H9 (cell line): ENCODE measurements at regions not wholly inside any gene's neighbourhood (a gene's known extent, or its start where the extent isn't known, plus 50 kb on each side); places are given as distances from the start of the nearest gene placed in this dataset.

Source experiments
- DNase-seq: peaks from one replicate; pipeline ENCODE4 v3.0.0-alpha.2; 2017
- H2AFZ ChIP-seq: one replicate; pipeline ENCODE4 v1.6.1; 2013; ENCODE audit warnings: mild to moderate bottlenecking, low read length, control low read depth, moderate library complexity
- H2AK5ac ChIP-seq: 2 replicates; pipeline ENCODE4 v1.6.1; 2013; ENCODE audit warnings: low read length, control low read depth, mixed read lengths; ENCODE audit not compliant: insufficient read length
- H2BK120ac ChIP-seq: one replicate; pipeline ENCODE4 v1.6.1; 2013; ENCODE audit warnings: low read depth, mild to moderate bottlenecking, low read length, control low read depth, inconsistent platforms; ENCODE audit not compliant: poor library complexity, severe bottlenecking
- H2BK12ac ChIP-seq: 2 replicates; pipeline ENCODE4 v1.6.1; 2013; ENCODE audit warnings: low read length, control low read depth, mixed read lengths, low read depth; ENCODE audit not compliant: insufficient read length
- H2BK15ac ChIP-seq: 2 replicates; pipeline ENCODE4 v1.6.1; 2013; ENCODE audit warnings: low read depth, low read length, control low read depth
- H2BK20ac ChIP-seq: one replicate; pipeline ENCODE4 v1.6.1; 2013; ENCODE audit warnings: low read depth, mild to moderate bottlenecking, low read length, control low read depth, inconsistent platforms; ENCODE audit not compliant: poor library complexity, severe bottlenecking
- H2BK5ac ChIP-seq: 2 replicates; pipeline ENCODE4 v1.6.1; 2013; ENCODE audit warnings: low read length, control low read depth, mixed read lengths; ENCODE audit not compliant: insufficient read length
- H3K14ac ChIP-seq: 2 replicates; pipeline ENCODE4 v1.6.1; 2013; ENCODE audit warnings: low read length, control low read depth; ENCODE audit not compliant: insufficient read depth
- H3K18ac ChIP-seq: 2 replicates; pipeline ENCODE4 v1.6.1; 2013; ENCODE audit warnings: low read depth, mild to moderate bottlenecking, mixed read lengths, low read length, control low read depth; ENCODE audit not compliant: insufficient read length
- H3K23ac ChIP-seq: 2 replicates; pipeline ENCODE4 v1.6.1; 2013; ENCODE audit warnings: low read length, control low read depth, mixed read lengths, low read depth; ENCODE audit not compliant: insufficient read length
- H3K23me2 ChIP-seq: 2 replicates; pipeline ENCODE4 v1.6.1; 2013; ENCODE audit warnings: low read depth, mild to moderate bottlenecking, mixed read lengths, low read length, control low read depth; ENCODE audit not compliant: insufficient read length, poor library complexity, severe bottlenecking
- H3K27ac ChIP-seq: 2 replicates; pipeline ENCODE4 v1.5.1; 2013; ENCODE audit warnings: low read length, control low read depth, mixed read lengths, low read depth; ENCODE audit not compliant: insufficient read length
- H3K27me3 ChIP-seq: 2 replicates; pipeline ENCODE4 v1.6.1; 2013; ENCODE audit warnings: low read length, control low read depth, inconsistent platforms; ENCODE audit not compliant: insufficient read depth
- H3K4ac ChIP-seq: 2 replicates; pipeline ENCODE4 v1.6.1; 2013; ENCODE audit warnings: low read depth, mild to moderate bottlenecking, control low read depth, inconsistent platforms, low read length, moderate library complexity
- H3K4me1 ChIP-seq: 2 replicates; pipeline ENCODE4 v1.6.1; 2013; ENCODE audit warnings: low read length, control low read depth, inconsistent platforms; ENCODE audit not compliant: insufficient read depth
- H3K4me2 ChIP-seq: 2 replicates; pipeline ENCODE4 v1.6.1; 2013; ENCODE audit warnings: low read length, control low read depth, mixed read lengths; ENCODE audit not compliant: insufficient read length, insufficient read depth
- H3K56ac ChIP-seq: 2 replicates; pipeline ENCODE4 v1.6.1; 2013; ENCODE audit warnings: low read depth, mild to moderate bottlenecking, mixed read lengths, low read length, control low read depth; ENCODE audit not compliant: insufficient read length
- H3K79me1 ChIP-seq: 2 replicates; pipeline ENCODE4 v1.6.1; 2013; ENCODE audit warnings: low read depth, mild to moderate bottlenecking, moderate library complexity, low read length, control low read depth, inconsistent platforms; ENCODE audit not compliant: insufficient read depth, poor library complexity, severe bottlenecking
- H3K79me2 ChIP-seq: 2 replicates; pipeline ENCODE4 v1.6.1; 2013; ENCODE audit warnings: low read length, control low read depth, inconsistent platforms; ENCODE audit not compliant: insufficient read depth
- H3K9ac ChIP-seq: 2 replicates; pipeline ENCODE4 v1.6.1; 2013; ENCODE audit warnings: low read length, control low read depth, mixed read lengths; ENCODE audit not compliant: insufficient read length; ENCODE audit errors: extremely low read depth
- H3K9me3 ChIP-seq: one replicate; pipeline ENCODE4 v1.6.1; 2013; ENCODE audit warnings: low read depth, low read length, inconsistent platforms; ENCODE audit not compliant: control insufficient read depth
- H3T11ph ChIP-seq: one replicate; pipeline ENCODE4 v1.6.1; 2013; ENCODE audit warnings: mild to moderate bottlenecking, low read length, control low read depth, inconsistent platforms
- H4K20me1 ChIP-seq: one replicate; pipeline ENCODE4 v1.6.1; 2013; ENCODE audit not compliant: control insufficient read depth, insufficient read length, insufficient read depth
- H4K5ac ChIP-seq: 2 replicates; pipeline ENCODE4 v1.6.1; 2013; ENCODE audit warnings: low read depth, mild to moderate bottlenecking, mixed read lengths, low read length, control low read depth; ENCODE audit not compliant: insufficient read length
- H4K8ac ChIP-seq: replicated peaks from 2 replicates; pipeline ENCODE4 v1.6.1; 2013; ENCODE audit warnings: low read length, control low read depth, mixed read lengths, low read depth; ENCODE audit not compliant: insufficient read length
- H4K91ac ChIP-seq: 2 replicates; pipeline ENCODE4 v1.6.1; 2013; ENCODE audit warnings: low read depth, mild to moderate bottlenecking, moderate library complexity, mixed read lengths, low read length, control low read depth; ENCODE audit not compliant: insufficient read length
- H3K27ac Mint-ChIP-seq, 3 experiments: 2 replicates in 2 of 3; 3 replicates in 1 of 3; pipeline ENCODE4 v1.8.0; 2020 to 2021; ENCODE audit warnings: mixed read lengths in 3 of 3, mild to moderate bottlenecking in 1 of 3, moderate library complexity in 1 of 3
- H3K27me3 Mint-ChIP-seq: 2 replicates; pipeline ENCODE4 v1.8.0; 2021; ENCODE audit warnings: low read depth, mild to moderate bottlenecking, moderate library complexity, mixed read lengths
- H3K36me3 Mint-ChIP-seq, 3 experiments: 2 replicates in 2 of 3; 3 replicates in 1 of 3; pipeline ENCODE4 v1.8.0; 2020 to 2021; ENCODE audit warnings: low read depth in 3 of 3, mixed read lengths in 3 of 3; ENCODE audit not compliant: insufficient read depth in 1 of 3
- H3K4me1 Mint-ChIP-seq, 2 experiments: 2 replicates each; pipeline ENCODE4 v1.8.0; 2020; ENCODE audit warnings: mixed read lengths in 2 of 2
- H3K4me3 Mint-ChIP-seq, 2 experiments: 2 replicates in 1 of 2; 3 replicates in 1 of 2; pipeline ENCODE4 v1.8.0; 2020 to 2021; ENCODE audit warnings: mild to moderate bottlenecking in 2 of 2, mixed read lengths in 2 of 2, moderate library complexity in 1 of 2
- H3K9me3 Mint-ChIP-seq, 2 experiments: 2 replicates in 1 of 2; 3 replicates in 1 of 2; pipeline ENCODE4 v1.8.0; 2020; ENCODE audit warnings: mild to moderate bottlenecking in 2 of 2, mixed read lengths in 2 of 2, moderate library complexity in 1 of 2
- WGBS: extraction: QIAGEN DNeasy Blood & Tissue Kit; methylation state at CpG from one replicate; pipeline ENCODE4 v1.1.7; 2013; ENCODE audit warnings: missing lambda C conversion rate, low lambda C conversion rate, mixed read lengths; ENCODE audit not compliant: insufficient read length; ENCODE audit errors: extremely low coverage; 5-methylcytosine and 5-hydroxymethylcytosine counted together
- TF ChIP-seq, protein P1 (sequence below): fragments of 200-600 bp; sonication (generic); conservative IDR thresholded peaks from 3 replicates; pipeline ENCODE4 v1.8.0; 2021; ENCODE audit warnings: antibody characterized with exemption, mild to moderate bottlenecking

DNA sequence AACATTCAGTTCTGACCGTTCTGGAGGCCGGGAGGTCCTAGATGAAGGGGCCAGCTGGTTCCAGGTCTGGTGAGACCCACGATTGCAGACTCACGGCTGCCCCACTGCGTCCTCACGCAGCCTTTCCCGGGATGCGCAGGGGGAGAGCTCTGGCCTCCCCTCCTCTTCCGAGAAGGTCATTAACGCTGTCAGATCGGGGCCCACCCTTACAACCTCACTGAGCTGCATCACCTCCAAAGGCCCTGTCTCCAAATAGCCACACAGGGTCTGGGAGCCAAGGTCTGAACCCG is 66.6 kb upstream of the PPP1R26 start:
- H3K4ac ChIP-seq: no peak overlapping the region
- no peak overlapping the region for H3T11ph ChIP-seq
- Mint-ChIP-seq H3K27me3 (peaks cover 6% of the 10 kb centered on the region), H3K4me3 (no peak overlapping the region), H3K4me1 (peaks cover 5 to 13% of the 10 kb centered on the region in 2 experiments), H3K9me3 (peaks cover 0 to 5% of the 10 kb centered on the region in 2 experiments; a peak in 1 of 5 replicates), H3K36me3 (no peaks in the 10 kb centered on the region; a peak in 1 of 7 replicates), H3K27ac (no peak overlapping the region)
- no peak overlapping the region for H3K23ac ChIP-seq
- no peak overlapping the region for H3K9ac ChIP-seq
- no peaks in the 10 kb centered on the region for H4K20me1 ChIP-seq
- no peaks in the 10 kb centered on the region for H3K79me1 ChIP-seq
- peak overlapping the region; percentile 68 for H4K5ac ChIP-seq
- WGBS: no CpG with 5 or more reads among the region's 12 CpGs
- no peak overlapping the region for H2AK5ac ChIP-seq
- no peak for DNase-seq
- H3K27ac ChIP-seq: no peak overlapping the region
- H4K8ac ChIP-seq: no peak overlapping the region
- no peaks in the 10 kb centered on the region for H3K9me3 ChIP-seq
- TF ChIP-seq, protein P1, sequence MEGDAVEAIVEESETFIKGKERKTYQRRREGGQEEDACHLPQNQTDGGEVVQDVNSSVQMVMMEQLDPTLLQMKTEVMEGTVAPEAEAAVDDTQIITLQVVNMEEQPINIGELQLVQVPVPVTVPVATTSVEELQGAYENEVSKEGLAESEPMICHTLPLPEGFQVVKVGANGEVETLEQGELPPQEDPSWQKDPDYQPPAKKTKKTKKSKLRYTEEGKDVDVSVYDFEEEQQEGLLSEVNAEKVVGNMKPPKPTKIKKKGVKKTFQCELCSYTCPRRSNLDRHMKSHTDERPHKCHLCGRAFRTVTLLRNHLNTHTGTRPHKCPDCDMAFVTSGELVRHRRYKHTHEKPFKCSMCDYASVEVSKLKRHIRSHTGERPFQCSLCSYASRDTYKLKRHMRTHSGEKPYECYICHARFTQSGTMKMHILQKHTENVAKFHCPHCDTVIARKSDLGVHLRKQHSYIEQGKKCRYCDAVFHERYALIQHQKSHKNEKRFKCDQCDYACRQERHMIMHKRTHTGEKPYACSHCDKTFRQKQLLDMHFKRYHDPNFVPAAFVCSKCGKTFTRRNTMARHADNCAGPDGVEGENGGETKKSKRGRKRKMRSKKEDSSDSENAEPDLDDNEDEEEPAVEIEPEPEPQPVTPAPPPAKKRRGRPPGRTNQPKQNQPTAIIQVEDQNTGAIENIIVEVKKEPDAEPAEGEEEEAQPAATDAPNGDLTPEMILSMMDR: no peak
- no peak overlapping the region for H3K56ac ChIP-seq
- no peaks in the 10 kb centered on the region for H3K4me1 ChIP-seq
- no peak overlapping the region for H3K4me2 ChIP-seq
- no peak overlapping the region for H3K14ac ChIP-seq
- no peak overlapping the region for H3K18ac ChIP-seq
- no peaks in the 10 kb centered on the region for H3K27me3 ChIP-seq
- no peaks in the 10 kb centered on the region for H3K79me2 ChIP-seq
- H2BK15ac ChIP-seq: no peak overlapping the region
- no peak overlapping the region for H2AFZ ChIP-seq
- no peak overlapping the region for H2BK12ac ChIP-seq
- H2BK5ac ChIP-seq: no peak overlapping the region
- H3K23me2 ChIP-seq: no peaks in the 10 kb centered on the region
- no peak overlapping the region for H2BK20ac ChIP-seq
- H4K91ac ChIP-seq: no peak overlapping the region
- no peak overlapping the region for H2BK120ac ChIP-seq
